ENCODE measurements at regions not wholly inside any gene's neighbourhood (a gene's known extent, or its start where the extent isn't known, plus 50 kb on each side); places are given as distances from the start of the nearest gene placed in this dataset.

- TF ChIP-seq, protein P1, sequence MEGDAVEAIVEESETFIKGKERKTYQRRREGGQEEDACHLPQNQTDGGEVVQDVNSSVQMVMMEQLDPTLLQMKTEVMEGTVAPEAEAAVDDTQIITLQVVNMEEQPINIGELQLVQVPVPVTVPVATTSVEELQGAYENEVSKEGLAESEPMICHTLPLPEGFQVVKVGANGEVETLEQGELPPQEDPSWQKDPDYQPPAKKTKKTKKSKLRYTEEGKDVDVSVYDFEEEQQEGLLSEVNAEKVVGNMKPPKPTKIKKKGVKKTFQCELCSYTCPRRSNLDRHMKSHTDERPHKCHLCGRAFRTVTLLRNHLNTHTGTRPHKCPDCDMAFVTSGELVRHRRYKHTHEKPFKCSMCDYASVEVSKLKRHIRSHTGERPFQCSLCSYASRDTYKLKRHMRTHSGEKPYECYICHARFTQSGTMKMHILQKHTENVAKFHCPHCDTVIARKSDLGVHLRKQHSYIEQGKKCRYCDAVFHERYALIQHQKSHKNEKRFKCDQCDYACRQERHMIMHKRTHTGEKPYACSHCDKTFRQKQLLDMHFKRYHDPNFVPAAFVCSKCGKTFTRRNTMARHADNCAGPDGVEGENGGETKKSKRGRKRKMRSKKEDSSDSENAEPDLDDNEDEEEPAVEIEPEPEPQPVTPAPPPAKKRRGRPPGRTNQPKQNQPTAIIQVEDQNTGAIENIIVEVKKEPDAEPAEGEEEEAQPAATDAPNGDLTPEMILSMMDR (IDR thresholded peaks at IDR 0.05): no peak
- no peak for TF ChIP-seq POLR2A (IDR thresholded peaks at IDR 0.05)
Measured at GRCh38 chr11:110962921-110963320, 250.7 kb upstream of the ARHGAP20 start.
